ENCODE measurements at regions not wholly inside any gene's neighbourhood (a gene's known extent, or its start where the extent isn't known, plus 50 kb on each side); places are given as distances from the start of the nearest gene placed in this dataset.

DNA sequence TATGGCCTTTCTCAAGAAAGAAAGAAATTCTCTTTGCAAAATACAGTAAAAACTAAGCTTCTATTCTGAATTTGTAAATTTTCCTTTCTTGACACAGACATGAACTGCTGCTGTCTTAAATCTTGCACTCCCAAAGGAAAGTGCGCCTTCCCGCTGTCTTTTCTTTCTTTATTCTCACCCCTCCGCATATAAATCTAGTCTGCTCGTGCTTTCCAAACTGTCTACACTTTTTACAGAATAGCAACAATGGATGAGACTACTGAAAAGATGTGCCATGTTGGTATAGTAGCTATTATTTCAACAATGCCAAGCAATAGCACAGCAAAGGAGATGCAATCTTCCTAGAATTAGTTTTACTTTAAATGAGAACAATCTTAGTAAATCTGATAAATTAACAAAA is 328.8 kb upstream of the PDE3A start:
- Histone ChIP-seq H3K4me1 (ENCODE audit: control insufficient read depth in 1 of 2, insufficient read depth in 2 of 2, low read length in 2 of 2) (no peaks in the 10 kb centered on the region), H4K20me1 (ENCODE audit: insufficient read depth, low read length) (no peaks in the 10 kb centered on the region), H3K4me2 (replicated peaks; ENCODE audit: extremely low read depth, low read length, poor library complexity, severe bottlenecking) (no peak overlapping the region), H3K27ac (ENCODE audit: low read depth in 1 of 2, low read length in 2 of 2) (no peak overlapping the region), H3K79me2 (ENCODE audit: insufficient read depth, low read length) (no peaks in the 10 kb centered on the region), H3K27me3 (ENCODE audit: control insufficient read depth in 2 of 2, insufficient read depth in 2 of 2, low read length in 2 of 2) (no peaks in the 10 kb centered on the region), H3K36me3 (replicated peaks in 1 of 2; ENCODE audit: control insufficient read depth in 1 of 2, insufficient read depth in 2 of 2, low read length in 2 of 2) (no peaks in the 10 kb centered on the region), H3K4me3 (replicated peaks in 1 of 3; ENCODE audit: low read depth in 2 of 3, low read length in 3 of 3) (no peak overlapping the region), H2AFZ (ENCODE audit: insufficient read depth, low read depth, low read length, poor library complexity, severe bottlenecking) (no peak overlapping the region), H3K9me3 (replicated peaks in 1 of 2; ENCODE audit: control insufficient read depth in 1 of 2, insufficient read depth in 1 of 2, low read length in 2 of 2) (no peaks in the 10 kb centered on the region), H3K9ac (ENCODE audit: insufficient read depth, low read length, poor library complexity, severe bottlenecking) (no peak overlapping the region)
- H3K9me3 Mint-ChIP-seq = peaks cover 0 to 2% (median 0%) of the 10 kb centered on the region in 7 donors
- no peak overlapping the region for H3K27ac Mint-ChIP-seq
- no peak overlapping the region for H3K4me3 Mint-ChIP-seq
- DNase-seq = no peak
- 90% methylated on average over 2 of the region's 4 CpGs for WGBS (ENCODE audit: insufficient coverage)
- H3K36me3 Mint-ChIP-seq = no peaks in the 10 kb centered on the region
- no peaks in the 10 kb centered on the region for H3K4me1 Mint-ChIP-seq
- intact Hi-C loops (cut with micrococcal nuclease) = no loop called here
- H3K27me3 Mint-ChIP-seq (ENCODE audit: low read depth in 3 of 3) = no peaks in the 10 kb centered on the region
- TF ChIP-seq, protein P1, sequence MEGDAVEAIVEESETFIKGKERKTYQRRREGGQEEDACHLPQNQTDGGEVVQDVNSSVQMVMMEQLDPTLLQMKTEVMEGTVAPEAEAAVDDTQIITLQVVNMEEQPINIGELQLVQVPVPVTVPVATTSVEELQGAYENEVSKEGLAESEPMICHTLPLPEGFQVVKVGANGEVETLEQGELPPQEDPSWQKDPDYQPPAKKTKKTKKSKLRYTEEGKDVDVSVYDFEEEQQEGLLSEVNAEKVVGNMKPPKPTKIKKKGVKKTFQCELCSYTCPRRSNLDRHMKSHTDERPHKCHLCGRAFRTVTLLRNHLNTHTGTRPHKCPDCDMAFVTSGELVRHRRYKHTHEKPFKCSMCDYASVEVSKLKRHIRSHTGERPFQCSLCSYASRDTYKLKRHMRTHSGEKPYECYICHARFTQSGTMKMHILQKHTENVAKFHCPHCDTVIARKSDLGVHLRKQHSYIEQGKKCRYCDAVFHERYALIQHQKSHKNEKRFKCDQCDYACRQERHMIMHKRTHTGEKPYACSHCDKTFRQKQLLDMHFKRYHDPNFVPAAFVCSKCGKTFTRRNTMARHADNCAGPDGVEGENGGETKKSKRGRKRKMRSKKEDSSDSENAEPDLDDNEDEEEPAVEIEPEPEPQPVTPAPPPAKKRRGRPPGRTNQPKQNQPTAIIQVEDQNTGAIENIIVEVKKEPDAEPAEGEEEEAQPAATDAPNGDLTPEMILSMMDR (IDR thresholded peaks at IDR 0.05) = no peak

DNA sequence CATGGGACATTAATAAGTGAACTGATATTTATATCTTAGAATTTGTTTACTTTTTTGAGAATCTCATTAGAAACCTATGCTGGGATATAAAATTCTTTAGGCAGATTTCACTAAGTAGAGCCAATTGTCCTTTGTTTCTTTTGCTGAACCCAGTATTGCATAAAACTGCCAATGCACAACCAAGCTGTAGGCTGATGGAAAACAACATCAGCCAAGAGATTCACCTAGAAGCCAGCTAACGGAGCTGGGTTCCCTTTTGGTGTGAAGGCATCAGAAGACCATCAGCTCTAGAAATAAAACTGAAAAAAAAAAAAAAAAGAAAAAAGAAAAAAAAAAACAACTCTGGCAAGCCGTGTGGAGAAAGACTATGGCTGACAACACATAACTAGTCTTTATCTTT is 328.2 kb upstream of the PDE3A start:
- intact Hi-C loops (cut with micrococcal nuclease) = no loop called here
- peaks cover 0 to 2% (median 0%) of the 10 kb centered on the region in 7 donors for H3K9me3 Mint-ChIP-seq

More for the DNA sequence above, 328.2 kb upstream of the PDE3A start:
- H3K4me1 Mint-ChIP-seq = no peaks in the 10 kb centered on the region
- no peaks in the 10 kb centered on the region for H3K9me3 ChIP-seq (replicated peaks in 1 of 2; ENCODE audit: control insufficient read depth in 1 of 2, insufficient read depth in 1 of 2, low read length in 2 of 2)
- H3K4me3 Mint-ChIP-seq = no peak overlapping the region
- no peaks in the 10 kb centered on the region for H3K79me2 ChIP-seq (ENCODE audit: insufficient read depth, low read length)
- H4K20me1 ChIP-seq (ENCODE audit: insufficient read depth, low read length) = no peaks in the 10 kb centered on the region
- no peak for DNase-seq
- no peak overlapping the region for H3K27ac ChIP-seq (ENCODE audit: low read depth in 1 of 2, low read length in 2 of 2)
- no peaks in the 10 kb centered on the region for H3K4me1 ChIP-seq (ENCODE audit: control insufficient read depth in 1 of 2, insufficient read depth in 2 of 2, low read length in 2 of 2)
- no peaks in the 10 kb centered on the region for H3K36me3 ChIP-seq (replicated peaks in 1 of 2; ENCODE audit: control insufficient read depth in 1 of 2, insufficient read depth in 2 of 2, low read length in 2 of 2)
- H3K4me2 ChIP-seq (replicated peaks; ENCODE audit: extremely low read depth, low read length, poor library complexity, severe bottlenecking) = no peak overlapping the region
- no peaks in the 10 kb centered on the region for H3K36me3 Mint-ChIP-seq
- H3K9ac ChIP-seq (ENCODE audit: insufficient read depth, low read length, poor library complexity, severe bottlenecking) = no peak overlapping the region
- H3K27ac Mint-ChIP-seq = no peak overlapping the region
- no peaks in the 10 kb centered on the region for H3K27me3 Mint-ChIP-seq (ENCODE audit: low read depth in 3 of 3)
- no peaks in the 10 kb centered on the region for H3K27me3 ChIP-seq (ENCODE audit: control insufficient read depth in 2 of 2, insufficient read depth in 2 of 2, low read length in 2 of 2)
- no peak overlapping the region for H2AFZ ChIP-seq (ENCODE audit: insufficient read depth, low read depth, low read length, poor library complexity, severe bottlenecking)
- H3K4me3 ChIP-seq (replicated peaks in 1 of 3; ENCODE audit: low read depth in 2 of 3, low read length in 3 of 3) = no peak overlapping the region
- no CpG with 5 or more reads among the region's 2 CpGs for WGBS (ENCODE audit: insufficient coverage)
- TF ChIP-seq, protein P1 (IDR thresholded peaks at IDR 0.05) = no peak
